Forelimb muscle (tissue), 1 donor: ENCODE measurements at regions not wholly inside any gene's neighbourhood (a gene's known extent, or its start where the extent isn't known, plus 50 kb on each side); places are given as distances from the start of the nearest gene placed in this dataset.

Source experiments
- DNase-seq: peaks from one replicate; pipeline ENCODE4 v3.0.0-alpha.2; 2013; ENCODE audit warnings: low read depth

- DNase-seq = no peak
Observed at GRCh38 chr2:4255491-4255890, 552.1 kb downstream of the DCDC2C start.

- no peak for DNase-seq
Observed at GRCh38 chr2:4256351-4256750, 553.0 kb downstream of the DCDC2C start.

GRCh38 chr2:4258563-4258962 lies 555.2 kb downstream of the DCDC2C start:
- no peak for DNase-seq

GRCh38 chr2:4265936-4266335 lies 562.6 kb downstream of the DCDC2C start:
- DNase-seq = no peak

GRCh38 chr2:4269885-4270284 lies 566.5 kb downstream of the DCDC2C start:
- DNase-seq = no peak

GRCh38 chr2:4272261-4272858 lies 569.0 kb downstream of the DCDC2C start:
- DNase-seq = no peak

GRCh38 chr2:4278392-4278791 lies 575.0 kb downstream of the DCDC2C start:
- no peak for DNase-seq

- no peak for DNase-seq
Observed at GRCh38 chr2:4279431-4279830, 576.1 kb downstream of the DCDC2C start.

- DNase-seq = no peak
Observed at GRCh38 chr2:4291430-4291829, 588.1 kb downstream of the DCDC2C start.

GRCh38 chr2:4295680-4296079 lies 592.3 kb downstream of the DCDC2C start:
- no peak for DNase-seq

- no peak for DNase-seq
Observed at GRCh38 chr2:4300616-4301015, 597.2 kb downstream of the DCDC2C start.

GRCh38 chr2:4324531-4324930 lies 621.2 kb downstream of the DCDC2C start:
- no peak for DNase-seq

- DNase-seq = no peak
Observed at GRCh38 chr2:4336864-4337263, 633.5 kb downstream of the DCDC2C start.

GRCh38 chr2:4338345-4338744 lies 635.0 kb downstream of the DCDC2C start:
- no peak for DNase-seq

- no peak for DNase-seq
Observed at GRCh38 chr2:4340536-4340935, 637.2 kb downstream of the DCDC2C start.

- no peak for DNase-seq
Observed at GRCh38 chr2:4346628-4347027, 643.3 kb downstream of the DCDC2C start.

- DNase-seq = no peak
Observed at GRCh38 chr2:4353668-4354067, 650.3 kb downstream of the DCDC2C start.

GRCh38 chr2:4354164-4354563 lies 650.8 kb downstream of the DCDC2C start:
- DNase-seq = no peak

- no peak for DNase-seq
Observed at GRCh38 chr2:4354678-4355077, 651.3 kb downstream of the DCDC2C start.

GRCh38 chr2:4356109-4356508 lies 652.7 kb downstream of the DCDC2C start:
- DNase-seq = no peak

- DNase-seq = no peak
Observed at GRCh38 chr2:4356541-4356940, 653.2 kb downstream of the DCDC2C start.

GRCh38 chr2:4357121-4357520 lies 653.7 kb downstream of the DCDC2C start:
- DNase-seq = no peak

GRCh38 chr2:4358837-4359236 lies 655.5 kb downstream of the DCDC2C start:
- DNase-seq = no peak

GRCh38 chr2:4368907-4369306 lies 665.5 kb downstream of the DCDC2C start:
- no peak for DNase-seq
